ENCODE measurements at regions not wholly inside any gene's neighbourhood (a gene's known extent, or its start where the extent isn't known, plus 50 kb on each side); places are given as distances from the start of the nearest gene placed in this dataset.

DNA sequence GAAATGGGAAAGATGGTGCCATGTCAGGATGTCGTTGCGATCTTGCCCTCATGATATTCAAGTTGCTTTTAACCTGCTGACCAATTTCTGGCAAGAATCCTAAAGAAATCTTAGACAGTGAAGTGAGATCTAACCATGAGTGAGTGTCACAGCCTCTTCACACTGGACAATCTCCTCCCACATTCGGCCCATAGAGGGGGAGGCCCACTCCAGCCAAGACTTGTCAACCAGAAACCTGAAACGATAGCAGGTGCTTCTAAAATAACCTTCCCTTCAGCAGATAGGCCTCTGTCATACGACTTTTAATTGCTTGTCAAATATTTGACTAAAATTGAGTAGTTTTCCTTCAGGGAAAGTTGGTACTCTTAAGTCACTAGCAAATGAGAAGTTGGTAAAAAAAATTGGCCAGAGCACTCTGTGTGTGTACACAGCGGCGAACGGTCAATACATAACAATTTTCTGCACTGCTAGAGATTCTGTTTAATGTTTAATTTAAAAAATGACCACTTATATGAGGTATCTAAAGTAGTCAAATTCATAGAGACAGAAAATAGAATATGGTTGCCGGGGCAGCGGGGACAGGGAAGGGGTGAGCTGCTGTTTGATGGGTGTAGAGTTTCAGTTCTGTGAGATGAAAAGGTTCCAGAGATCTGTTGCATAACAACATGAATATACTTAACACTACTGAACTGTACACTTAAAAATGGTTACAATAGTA lies 110.2 kb downstream of the VAPA start:
- Histone ChIP-seq H3K4me1 (ENCODE audit: insufficient read depth, low read length) (no peaks in the 10 kb centered on the region), H4K20me1 (ENCODE audit: insufficient read depth, low read length) (no peaks in the 10 kb centered on the region), H3K4me3 (ENCODE audit: insufficient read depth, low read depth, low read length) (no peak overlapping the region), H3K4me2 (ENCODE audit: low read length) (no peak overlapping the region), H3K27me3 (ENCODE audit: insufficient read depth, low read length) (no peaks in the 10 kb centered on the region), H2AFZ (ENCODE audit: low read depth, low read length) (no peak overlapping the region), H3K27ac (ENCODE audit: low read depth, low read length) (no peak overlapping the region), H3K9me3 (ENCODE audit: insufficient read depth, low read depth, low read length) (no peaks in the 10 kb centered on the region), H3K9ac (ENCODE audit: low read length) (no peak overlapping the region), H3K36me3 (ENCODE audit: insufficient read depth, low read length) (no peaks in the 10 kb centered on the region), H3K79me2 (ENCODE audit: insufficient read depth, low read length) (no peaks in the 10 kb centered on the region)
- Mint-ChIP-seq H3K9me3 (ENCODE audit: unreplicated experiment) (peaks cover 3% of the 10 kb centered on the region), H3K27me3 (ENCODE audit: low read depth, unreplicated experiment) (peaks cover 17% of the 10 kb centered on the region), H3K27ac (ENCODE audit: unreplicated experiment) (no peak overlapping the region), H3K36me3 (ENCODE audit: low read depth, unreplicated experiment) (peaks cover 2% of the 10 kb centered on the region), H3K4me3 (ENCODE audit: unreplicated experiment) (no peak overlapping the region), H3K4me1 (ENCODE audit: low read depth, unreplicated experiment) (peaks cover 5% of the 10 kb centered on the region)
- TF ChIP-seq, protein P1, sequence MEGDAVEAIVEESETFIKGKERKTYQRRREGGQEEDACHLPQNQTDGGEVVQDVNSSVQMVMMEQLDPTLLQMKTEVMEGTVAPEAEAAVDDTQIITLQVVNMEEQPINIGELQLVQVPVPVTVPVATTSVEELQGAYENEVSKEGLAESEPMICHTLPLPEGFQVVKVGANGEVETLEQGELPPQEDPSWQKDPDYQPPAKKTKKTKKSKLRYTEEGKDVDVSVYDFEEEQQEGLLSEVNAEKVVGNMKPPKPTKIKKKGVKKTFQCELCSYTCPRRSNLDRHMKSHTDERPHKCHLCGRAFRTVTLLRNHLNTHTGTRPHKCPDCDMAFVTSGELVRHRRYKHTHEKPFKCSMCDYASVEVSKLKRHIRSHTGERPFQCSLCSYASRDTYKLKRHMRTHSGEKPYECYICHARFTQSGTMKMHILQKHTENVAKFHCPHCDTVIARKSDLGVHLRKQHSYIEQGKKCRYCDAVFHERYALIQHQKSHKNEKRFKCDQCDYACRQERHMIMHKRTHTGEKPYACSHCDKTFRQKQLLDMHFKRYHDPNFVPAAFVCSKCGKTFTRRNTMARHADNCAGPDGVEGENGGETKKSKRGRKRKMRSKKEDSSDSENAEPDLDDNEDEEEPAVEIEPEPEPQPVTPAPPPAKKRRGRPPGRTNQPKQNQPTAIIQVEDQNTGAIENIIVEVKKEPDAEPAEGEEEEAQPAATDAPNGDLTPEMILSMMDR (IDR thresholded peaks at IDR 0.05; ENCODE audit: insufficient read depth, low read depth, low read length): no peak
- TF ChIP-seq EZH2 (IDR thresholded peaks at IDR 0.05; ENCODE audit: insufficient read depth, low read length): no peak
- DNase-seq (ENCODE audit: low read depth) (no peak), FAIRE-seq (no peak)

DNA sequence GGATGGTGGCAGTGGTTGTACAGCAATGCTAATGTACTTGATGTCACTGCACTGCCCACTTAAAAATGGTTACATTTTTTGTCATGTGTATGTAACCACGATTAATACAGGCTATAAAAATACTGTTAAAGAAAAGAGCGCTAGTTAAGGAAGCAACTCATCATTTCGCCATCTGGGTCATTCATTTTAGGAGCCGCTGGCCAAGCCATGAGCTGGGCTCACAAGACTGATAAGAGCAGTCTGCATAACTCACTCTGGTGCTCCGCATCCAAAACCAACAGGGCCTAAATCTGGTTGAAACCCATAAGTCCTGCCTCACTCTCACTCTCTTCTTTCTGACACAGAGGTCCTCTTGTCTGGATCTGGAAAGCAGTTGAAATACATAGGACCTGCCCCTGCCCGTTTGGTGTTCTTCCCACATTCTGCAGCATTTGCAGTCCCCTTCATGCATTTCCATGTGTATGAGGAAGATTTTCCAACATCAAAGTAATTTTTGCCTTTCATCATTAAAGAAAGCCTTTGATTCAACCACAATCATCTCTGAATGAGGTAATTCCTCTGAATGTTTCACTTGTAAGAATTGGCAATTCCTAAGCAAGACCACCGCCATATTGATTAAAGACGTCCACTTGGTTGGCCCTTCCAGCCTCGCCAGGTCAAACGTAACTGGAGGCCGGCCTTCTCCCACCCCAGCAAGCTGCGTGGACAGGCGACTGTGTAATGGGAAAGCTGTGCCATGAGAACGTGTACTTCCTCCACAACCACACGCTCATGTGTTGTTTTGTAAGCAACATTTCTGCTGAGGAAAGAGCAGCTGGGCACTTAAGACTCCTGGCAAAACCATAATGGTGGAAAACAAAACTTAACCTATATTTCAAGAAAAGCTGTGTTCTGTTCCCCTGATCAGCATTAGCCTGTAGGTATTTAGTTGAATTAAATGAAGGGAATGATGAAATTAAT lies 112.2 kb downstream of the VAPA start:
- Histone ChIP-seq H3K79me2 (ENCODE audit: insufficient read depth, low read length) (no peaks in the 10 kb centered on the region), H2AFZ (ENCODE audit: low read depth, low read length) (no peak overlapping the region), H3K27ac (ENCODE audit: low read depth, low read length) (no peak overlapping the region), H3K4me3 (ENCODE audit: insufficient read depth, low read depth, low read length) (no peak overlapping the region), H3K36me3 (ENCODE audit: insufficient read depth, low read length) (no peaks in the 10 kb centered on the region), H4K20me1 (ENCODE audit: insufficient read depth, low read length) (no peaks in the 10 kb centered on the region), H3K9me3 (ENCODE audit: insufficient read depth, low read depth, low read length) (no peaks in the 10 kb centered on the region), H3K9ac (ENCODE audit: low read length) (no peak overlapping the region), H3K4me2 (ENCODE audit: low read length) (no peak overlapping the region), H3K27me3 (ENCODE audit: insufficient read depth, low read length) (no peaks in the 10 kb centered on the region), H3K4me1 (ENCODE audit: insufficient read depth, low read length) (no peaks in the 10 kb centered on the region)
- DNase-seq (ENCODE audit: low read depth): peak; percentile 56
- Mint-ChIP-seq H3K9me3 (ENCODE audit: unreplicated experiment) (peaks cover 3% of the 10 kb centered on the region), H3K27ac (ENCODE audit: unreplicated experiment) (no peak overlapping the region), H3K4me3 (ENCODE audit: unreplicated experiment) (no peak overlapping the region), H3K27me3 (ENCODE audit: low read depth, unreplicated experiment) (peaks cover 37% of the 10 kb centered on the region), H3K4me1 (ENCODE audit: low read depth, unreplicated experiment) (no peaks in the 10 kb centered on the region), H3K36me3 (ENCODE audit: low read depth, unreplicated experiment) (peaks cover 2% of the 10 kb centered on the region)
- FAIRE-seq: no peak
- TF ChIP-seq, protein P1 (IDR thresholded peaks at IDR 0.05; ENCODE audit: insufficient read depth, low read depth, low read length): no peak
- TF ChIP-seq EZH2 (IDR thresholded peaks at IDR 0.05; ENCODE audit: insufficient read depth, low read length): no peak

All from astrocyte (in vitro differentiated cells and primary cell).